Esophagus muscularis mucosa (tissue), 4 donors: ENCODE measurements at regions not wholly inside any gene's neighbourhood (a gene's known extent, or its start where the extent isn't known, plus 50 kb on each side); places are given as distances from the start of the nearest gene placed in this dataset.

Source experiments
- DNase-seq: peaks from one replicate; pipeline ENCODE4 v3.0.0-alpha.2; 2017; ENCODE audit errors: extremely low spot score
- H3K27ac ChIP-seq, 4 donors: fragments of 200-600 bp; sonication (generic); replicated peaks in 1 of 4; 1 replicate in 3 of 4; 2 replicates in 1 of 4; pipeline ENCODE4 v1.5.1; 2016 to 2019; ENCODE audit warnings: mild to moderate bottlenecking in 1 of 4
- H3K27me3 ChIP-seq, 4 donors: fragments of 200-600 bp; sonication (generic); one replicate each; pipeline versions ENCODE4 v1.5.1 to v1.6.0; 2016 to 2019
- H3K36me3 ChIP-seq, 4 donors: fragments of 200-600 bp; sonication (generic); one replicate each; pipeline ENCODE4 v1.5.1; 2016 to 2019
- H3K4me1 ChIP-seq, 4 donors: fragments of 200-600 bp; sonication (generic); one replicate each; pipeline ENCODE4 v1.5.1; 2016 to 2019
- H3K4me3 ChIP-seq, 4 donors: fragments of 200-600 bp; sonication (generic); 1 replicate in 2 of 4; 2 replicates in 2 of 4; pipeline ENCODE4 v1.5.1; 2016 to 2019; ENCODE audit warnings: mild to moderate bottlenecking in 4 of 4, moderate library complexity in 1 of 4
- H3K9me3 ChIP-seq, 4 donors: fragments of 200-600 bp; sonication (generic); 1 replicate in 3 of 4; 2 replicates in 1 of 4; pipeline ENCODE4 v1.5.1; 2016 to 2019
- CTCF ChIP-seq, 3 experiments: fragments of 200-600 bp in 2 of 3; fragments of 450-650 bp in 1 of 3; sonication (generic) in 2 of 3; IDR thresholded peaks; one replicate each; pipeline ENCODE4 v1.5.1; 2017 to 2019; ENCODE audit warnings: antibody characterized with exemption in 3 of 3, mild to moderate bottlenecking in 2 of 3, moderate library complexity in 1 of 3
- EP300 ChIP-seq: sonication (generic); formaldehyde crosslinking; IDR thresholded peaks from one replicate; pipeline ENCODE4 v1.6.1; 2017; ENCODE audit warnings: antibody characterized with exemption
- POLR2A ChIP-seq: fragments of 450-650 bp; IDR thresholded peaks from one replicate; pipeline ENCODE4 v1.6.1; 2017; ENCODE audit warnings: antibody characterized with exemption, moderate library complexity, mild to moderate bottlenecking, low read depth
- POLR2AphosphoS5 ChIP-seq, 2 donors: sonication (generic); formaldehyde crosslinking; IDR thresholded peaks; one replicate each; pipeline ENCODE4 v1.6.1; 2017; ENCODE audit warnings: antibody characterized with exemption in 2 of 2
- WGBS: methylation state at CpG from one replicate; pipeline ENCODE4 v1.1.5; 2018; 5-methylcytosine and 5-hydroxymethylcytosine counted together
- intact Hi-C: fragments of 100-400 bp; cut with DNase I; formaldehyde crosslinking; loops from one replicate; pipeline ENCODE4 v1.15.1; 2023

- H3K9me3 ChIP-seq, result peaks cover 0 to 7% (median 3%) of the 10 kb centered on the region in 4 donors
- DNase-seq, result no peak
- WGBS, result 83% methylated on average over 3 of the region's 3 CpGs
- no peak overlapping the region for H3K4me3 ChIP-seq
- peaks cover 0 to 17% (median 3%) of the 10 kb centered on the region in 4 donors for H3K4me1 ChIP-seq
- H3K36me3 ChIP-seq, result no peaks in the 10 kb centered on the region
- no peak for TF ChIP-seq POLR2A
- TF ChIP-seq CTCF (IDR thresholded peaks at IDR 0.05), result no peak
- no peak for TF ChIP-seq POLR2AphosphoS5 (IDR thresholded peaks at IDR 0.05)
- no peak for TF ChIP-seq EP300
- intact Hi-C loops, result no loop called here
- H3K27me3 ChIP-seq, result no peaks in the 10 kb centered on the region
- no peak overlapping the region for H3K27ac ChIP-seq
Observed at GRCh38 chr2:215876139-215876936, 137.0 kb downstream of the MREG start.

- H3K4me3 ChIP-seq, result no peak overlapping the region
Observed at GRCh38 chr2:215874418-215874817, 138.9 kb downstream of the MREG start.

GRCh38 chr2:215870986-215871385 is 142.4 kb downstream of the MREG start:
- 95% methylated on average over 2 of the region's 2 CpGs for WGBS
- Histone ChIP-seq H3K9me3 (no peaks in the 10 kb centered on the region), H3K27me3 (no peaks in the 10 kb centered on the region), H3K4me1 (peaks cover 0 to 10% (median 7%) of the 10 kb centered on the region in 4 donors), H3K27ac (no peak overlapping the region), H3K36me3 (no peaks in the 10 kb centered on the region), H3K4me3 (no peak overlapping the region)
- intact Hi-C loops, result no loop called here
- no peak for DNase-seq
- peak in 1 of 3 experiments; percentile 19 for TF ChIP-seq CTCF (IDR thresholded peaks at IDR 0.05)
- TF ChIP-seq EP300, result no peak

More at GRCh38 chr2:215874418-215874817, 138.9 kb downstream of the MREG start:
- peaks cover 0 to 7% (median 3%) of the 10 kb centered on the region in 4 donors for H3K9me3 ChIP-seq
- no peaks in the 10 kb centered on the region for H3K27me3 ChIP-seq
- no peaks in the 10 kb centered on the region for H3K36me3 ChIP-seq
- peaks cover 0 to 7% (median under 1%) of the 10 kb centered on the region in 4 donors for H3K4me1 ChIP-seq
- 91% methylated on average over 2 of the region's 2 CpGs for WGBS
- intact Hi-C loops, result no loop called here
- TF ChIP-seq POLR2A (no peak), EP300 (no peak), POLR2AphosphoS5 (IDR thresholded peaks at IDR 0.05) (no peak), CTCF (IDR thresholded peaks at IDR 0.05) (no peak)
- DNase-seq, result no peak
- H3K27ac ChIP-seq, result no peak overlapping the region

GRCh38 chr2:215870088-215870490 is 143.3 kb downstream of the MREG start:
- Histone ChIP-seq H3K4me1 (peaks cover 0 to 10% (median 7%) of the 10 kb centered on the region in 4 donors), H3K27me3 (no peaks in the 10 kb centered on the region), H3K9me3 (no peaks in the 10 kb centered on the region), H3K27ac (peak overlapping the region in 1 of 4 donors; percentile 52), H3K4me3 (no peak overlapping the region), H3K36me3 (no peaks in the 10 kb centered on the region)
- TF ChIP-seq POLR2AphosphoS5 (IDR thresholded peaks at IDR 0.05), result no peak
- peak; percentile 20 for TF ChIP-seq EP300
- no peak for TF ChIP-seq POLR2A
- TF ChIP-seq CTCF (IDR thresholded peaks at IDR 0.05), result no peak
- intact Hi-C loops, result no loop called here
- WGBS, result 92% methylated on average over 3 of the region's 3 CpGs
- DNase-seq, result no peak
